ENCODE measurements at regions not wholly inside any gene's neighbourhood (a gene's known extent, or its start where the extent isn't known, plus 50 kb on each side); places are given as distances from the start of the nearest gene placed in this dataset.

DNA sequence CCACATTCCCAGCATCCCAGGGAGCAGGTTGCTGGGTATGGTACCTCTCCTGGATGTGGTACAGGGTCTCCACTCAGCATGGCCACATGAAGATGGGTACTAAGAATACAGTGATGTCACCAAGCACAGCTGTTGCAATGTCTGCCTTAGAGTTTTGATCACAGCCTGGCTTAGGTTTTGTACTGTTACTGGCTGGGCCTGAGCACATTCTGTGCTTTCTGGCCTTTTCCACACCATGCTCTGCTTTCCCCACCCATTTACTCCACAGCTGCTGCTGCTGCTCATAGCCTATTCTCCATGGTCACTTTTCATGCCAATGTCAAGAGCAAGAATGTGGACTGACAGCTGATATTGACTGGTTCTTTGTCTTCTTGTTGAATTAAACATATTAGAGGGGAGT lies 481.9 kb downstream of the ARHGEF28 start:
- H4K20me1 ChIP-seq (ENCODE audit: insufficient read depth): no peaks in the 10 kb centered on the region
- intact Hi-C loops (cut with micrococcal nuclease): no loop called here
- ChIA-PET POLR2A (no interaction called here), CTCF (no interaction called here), RAD21 (ENCODE audit: low non-redundant PET in 1 of 2, low total read pairs in 2 of 2, uncharacterized antibody in 2 of 2, unreplicated experiment in 2 of 2) (no interaction called here)
- no peak overlapping the region for H3K9ac ChIP-seq (ENCODE audit: low read length)
- no peak overlapping the region for H2AFZ ChIP-seq (ENCODE audit: low read depth, low read length, poor library complexity, severe bottlenecking)
- H3K27ac ChIP-seq (ENCODE audit: low read depth, low read length): no peak overlapping the region
- no peaks in the 10 kb centered on the region for H3K27me3 ChIP-seq (ENCODE audit: insufficient read depth, low read length)
- no TSS peak for BruUV-seq (replicated peaks)
- H3K79me2 ChIP-seq (ENCODE audit: insufficient read depth, low read length): no peaks in the 10 kb centered on the region
- H3K9me2 ChIP-seq (ENCODE audit: insufficient read depth): no peaks in the 10 kb centered on the region
- TF ChIP-seq YY1 (IDR thresholded peaks at IDR 0.05; ENCODE audit: extremely low read depth, insufficient replicate concordance, low read depth, low read length): no peak
- no peak for TF ChIP-seq ELF1 (IDR thresholded peaks at IDR 0.05; ENCODE audit: borderline replicate concordance, low read depth)
- TF ChIP-seq EZH2phosphoT487 (IDR thresholded peaks at IDR 0.05; ENCODE audit: borderline replicate concordance): no peak
- TF ChIP-seq, protein P1, sequence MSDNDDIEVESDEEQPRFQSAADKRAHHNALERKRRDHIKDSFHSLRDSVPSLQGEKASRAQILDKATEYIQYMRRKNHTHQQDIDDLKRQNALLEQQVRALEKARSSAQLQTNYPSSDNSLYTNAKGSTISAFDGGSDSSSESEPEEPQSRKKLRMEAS (IDR thresholded peaks at IDR 0.05): no peak
- no peak for TF ChIP-seq CEBPB (IDR thresholded peaks at IDR 0.05; ENCODE audit: low read depth)
- TF ChIP-seq POLR2AphosphoS5 (IDR thresholded peaks at IDR 0.05; ENCODE audit: low read depth, low read length): no peak
- no peak for TF ChIP-seq SP1 (IDR thresholded peaks at IDR 0.05; ENCODE audit: low read depth)
- TF ChIP-seq FOSL1 (IDR thresholded peaks at IDR 0.05; ENCODE audit: low read depth): no peak
- no peak for TF ChIP-seq SRF (IDR thresholded peaks at IDR 0.05; ENCODE audit: low read depth)
- TF ChIP-seq EZH2 (IDR thresholded peaks at IDR 0.05): no peak
- no peak for TF ChIP-seq TCF7L2 (IDR thresholded peaks at IDR 0.05; ENCODE audit: borderline replicate concordance, extremely low read depth, insufficient read depth, insufficient read length)
- no peak for TF ChIP-seq JUND (IDR thresholded peaks at IDR 0.05)
- TF ChIP-seq, protein P2, sequence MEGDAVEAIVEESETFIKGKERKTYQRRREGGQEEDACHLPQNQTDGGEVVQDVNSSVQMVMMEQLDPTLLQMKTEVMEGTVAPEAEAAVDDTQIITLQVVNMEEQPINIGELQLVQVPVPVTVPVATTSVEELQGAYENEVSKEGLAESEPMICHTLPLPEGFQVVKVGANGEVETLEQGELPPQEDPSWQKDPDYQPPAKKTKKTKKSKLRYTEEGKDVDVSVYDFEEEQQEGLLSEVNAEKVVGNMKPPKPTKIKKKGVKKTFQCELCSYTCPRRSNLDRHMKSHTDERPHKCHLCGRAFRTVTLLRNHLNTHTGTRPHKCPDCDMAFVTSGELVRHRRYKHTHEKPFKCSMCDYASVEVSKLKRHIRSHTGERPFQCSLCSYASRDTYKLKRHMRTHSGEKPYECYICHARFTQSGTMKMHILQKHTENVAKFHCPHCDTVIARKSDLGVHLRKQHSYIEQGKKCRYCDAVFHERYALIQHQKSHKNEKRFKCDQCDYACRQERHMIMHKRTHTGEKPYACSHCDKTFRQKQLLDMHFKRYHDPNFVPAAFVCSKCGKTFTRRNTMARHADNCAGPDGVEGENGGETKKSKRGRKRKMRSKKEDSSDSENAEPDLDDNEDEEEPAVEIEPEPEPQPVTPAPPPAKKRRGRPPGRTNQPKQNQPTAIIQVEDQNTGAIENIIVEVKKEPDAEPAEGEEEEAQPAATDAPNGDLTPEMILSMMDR (IDR thresholded peaks at IDR 0.05 in 2 of 3, conservative IDR thresholded peaks at IDR 0.05 in 1 of 3; ENCODE audit: borderline replicate concordance in 1 of 3, insufficient read depth in 1 of 3, low read depth in 2 of 3, low read length in 2 of 3): no peak
- no peak for TF ChIP-seq RAD21 (IDR thresholded peaks at IDR 0.05; ENCODE audit: low read depth)
- no peak for TF ChIP-seq ZFX (IDR thresholded peaks at IDR 0.05)
- TF ChIP-seq, protein P3, sequence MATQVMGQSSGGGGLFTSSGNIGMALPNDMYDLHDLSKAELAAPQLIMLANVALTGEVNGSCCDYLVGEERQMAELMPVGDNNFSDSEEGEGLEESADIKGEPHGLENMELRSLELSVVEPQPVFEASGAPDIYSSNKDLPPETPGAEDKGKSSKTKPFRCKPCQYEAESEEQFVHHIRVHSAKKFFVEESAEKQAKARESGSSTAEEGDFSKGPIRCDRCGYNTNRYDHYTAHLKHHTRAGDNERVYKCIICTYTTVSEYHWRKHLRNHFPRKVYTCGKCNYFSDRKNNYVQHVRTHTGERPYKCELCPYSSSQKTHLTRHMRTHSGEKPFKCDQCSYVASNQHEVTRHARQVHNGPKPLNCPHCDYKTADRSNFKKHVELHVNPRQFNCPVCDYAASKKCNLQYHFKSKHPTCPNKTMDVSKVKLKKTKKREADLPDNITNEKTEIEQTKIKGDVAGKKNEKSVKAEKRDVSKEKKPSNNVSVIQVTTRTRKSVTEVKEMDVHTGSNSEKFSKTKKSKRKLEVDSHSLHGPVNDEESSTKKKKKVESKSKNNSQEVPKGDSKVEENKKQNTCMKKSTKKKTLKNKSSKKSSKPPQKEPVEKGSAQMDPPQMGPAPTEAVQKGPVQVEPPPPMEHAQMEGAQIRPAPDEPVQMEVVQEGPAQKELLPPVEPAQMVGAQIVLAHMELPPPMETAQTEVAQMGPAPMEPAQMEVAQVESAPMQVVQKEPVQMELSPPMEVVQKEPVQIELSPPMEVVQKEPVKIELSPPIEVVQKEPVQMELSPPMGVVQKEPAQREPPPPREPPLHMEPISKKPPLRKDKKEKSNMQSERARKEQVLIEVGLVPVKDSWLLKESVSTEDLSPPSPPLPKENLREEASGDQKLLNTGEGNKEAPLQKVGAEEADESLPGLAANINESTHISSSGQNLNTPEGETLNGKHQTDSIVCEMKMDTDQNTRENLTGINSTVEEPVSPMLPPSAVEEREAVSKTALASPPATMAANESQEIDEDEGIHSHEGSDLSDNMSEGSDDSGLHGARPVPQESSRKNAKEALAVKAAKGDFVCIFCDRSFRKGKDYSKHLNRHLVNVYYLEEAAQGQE (IDR thresholded peaks at IDR 0.05; ENCODE audit: low read depth): no peak
- no peak for TF ChIP-seq ZNF274 (IDR thresholded peaks at IDR 0.05; ENCODE audit: low read depth, low read length)
- no peaks in the 10 kb centered on the region for H3K36me3 ChIP-seq (ENCODE audit: control insufficient read depth in 1 of 2, insufficient read depth in 2 of 2, low read length in 2 of 2)
- no peak for DNase-seq (ENCODE audit: low read depth, low spot score)
- H3K4me1 ChIP-seq (ENCODE audit: control insufficient read depth in 1 of 2, insufficient read depth in 2 of 2, low read length in 2 of 2): no peaks in the 10 kb centered on the region
- no peaks in the 10 kb centered on the region for H3K9me3 ChIP-seq (ENCODE audit: control insufficient read depth in 1 of 2, insufficient read depth in 1 of 2, low read depth in 1 of 2, low read length in 2 of 2)
- H3K4me3 ChIP-seq (replicated peaks in 1 of 2; ENCODE audit: low read depth in 1 of 2, low read length in 2 of 2): no peak overlapping the region
- no peak for ATAC-seq
- H3K4me2 ChIP-seq (ENCODE audit: low read length): no peak overlapping the region
